Upper lobe of right lung (tissue), 1 donor: ENCODE measurements at regions not wholly inside any gene's neighbourhood (a gene's known extent, or its start where the extent isn't known, plus 50 kb on each side); places are given as distances from the start of the nearest gene placed in this dataset.

Experiments
- ATAC-seq: fragments of 200-7000 bp; cut with Tn5 transposase; one replicate; pipeline ENCODE4 v1.9.1; 2020; ENCODE audit warnings: mild to moderate bottlenecking, moderate library complexity
- DNase-seq: peaks from one replicate; pipeline ENCODE4 v3.0.0-alpha.2; 2020
- H3K27ac ChIP-seq: fragments of 200-600 bp; one replicate; pipeline ENCODE4 v1.8.0; 2022
- H3K27me3 ChIP-seq: fragments of 200-600 bp; one replicate; pipeline ENCODE4 v1.8.0; 2022; ENCODE audit warnings: mild to moderate bottlenecking
- H3K36me3 ChIP-seq: fragments of 200-600 bp; one replicate; pipeline ENCODE4 v1.8.0; 2022
- H3K4me1 ChIP-seq: fragments of 200-600 bp; one replicate; pipeline ENCODE4 v1.8.0; 2022
- H3K4me3 ChIP-seq: fragments of 200-600 bp; one replicate; pipeline ENCODE4 v1.8.0; 2022; ENCODE audit warnings: mild to moderate bottlenecking
- H3K9me3 ChIP-seq: fragments of 200-600 bp; one replicate; pipeline ENCODE4 v1.8.0; 2022
- intact Hi-C: fragments of 100-400 bp; cut with DNase I; formaldehyde crosslinking; loops from one replicate; pipeline ENCODE4 v1.11.0; 2022
- TF ChIP-seq, protein P1 (sequence below): fragments of 200-600 bp; IDR thresholded peaks from one replicate; pipeline ENCODE4 v1.8.0; 2022; ENCODE audit warnings: antibody characterized with exemption
- donor health status: DM: no; HTN: yes; CAD: no; lungs with severe emphysema.

DNA sequence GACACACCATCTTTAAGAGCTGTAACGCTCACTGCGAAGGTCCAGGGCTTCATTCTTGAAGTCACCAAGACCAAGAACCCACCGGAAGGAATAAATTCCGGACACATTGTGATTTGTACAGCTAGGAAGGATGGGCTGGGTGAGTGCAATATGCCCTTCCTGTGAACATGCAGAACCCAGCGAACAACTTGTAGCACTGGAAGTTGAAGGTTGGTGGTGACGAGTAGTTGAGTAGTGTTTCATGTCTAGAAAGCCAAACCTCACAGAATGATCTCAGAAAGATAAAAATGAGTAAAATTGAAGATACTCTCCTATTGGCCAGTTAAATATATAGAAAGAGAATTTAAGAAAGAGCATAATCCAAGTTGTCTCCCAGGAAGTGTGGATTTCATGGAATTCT, 462.2 kb upstream of the CFAP20DC start:
- ATAC-seq (no peak), DNase-seq (no peak)
- H3K27me3 ChIP-seq, result no peaks in the 10 kb centered on the region
- no peaks in the 10 kb centered on the region for H3K4me1 ChIP-seq
- no peak overlapping the region for H3K4me3 ChIP-seq
- H3K36me3 ChIP-seq, result no peaks in the 10 kb centered on the region
- intact Hi-C loops, result no loop called here
- H3K9me3 ChIP-seq, result no peaks in the 10 kb centered on the region
- H3K27ac ChIP-seq, result no peak overlapping the region
- TF ChIP-seq, protein P1, sequence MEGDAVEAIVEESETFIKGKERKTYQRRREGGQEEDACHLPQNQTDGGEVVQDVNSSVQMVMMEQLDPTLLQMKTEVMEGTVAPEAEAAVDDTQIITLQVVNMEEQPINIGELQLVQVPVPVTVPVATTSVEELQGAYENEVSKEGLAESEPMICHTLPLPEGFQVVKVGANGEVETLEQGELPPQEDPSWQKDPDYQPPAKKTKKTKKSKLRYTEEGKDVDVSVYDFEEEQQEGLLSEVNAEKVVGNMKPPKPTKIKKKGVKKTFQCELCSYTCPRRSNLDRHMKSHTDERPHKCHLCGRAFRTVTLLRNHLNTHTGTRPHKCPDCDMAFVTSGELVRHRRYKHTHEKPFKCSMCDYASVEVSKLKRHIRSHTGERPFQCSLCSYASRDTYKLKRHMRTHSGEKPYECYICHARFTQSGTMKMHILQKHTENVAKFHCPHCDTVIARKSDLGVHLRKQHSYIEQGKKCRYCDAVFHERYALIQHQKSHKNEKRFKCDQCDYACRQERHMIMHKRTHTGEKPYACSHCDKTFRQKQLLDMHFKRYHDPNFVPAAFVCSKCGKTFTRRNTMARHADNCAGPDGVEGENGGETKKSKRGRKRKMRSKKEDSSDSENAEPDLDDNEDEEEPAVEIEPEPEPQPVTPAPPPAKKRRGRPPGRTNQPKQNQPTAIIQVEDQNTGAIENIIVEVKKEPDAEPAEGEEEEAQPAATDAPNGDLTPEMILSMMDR, result no peak

DNA sequence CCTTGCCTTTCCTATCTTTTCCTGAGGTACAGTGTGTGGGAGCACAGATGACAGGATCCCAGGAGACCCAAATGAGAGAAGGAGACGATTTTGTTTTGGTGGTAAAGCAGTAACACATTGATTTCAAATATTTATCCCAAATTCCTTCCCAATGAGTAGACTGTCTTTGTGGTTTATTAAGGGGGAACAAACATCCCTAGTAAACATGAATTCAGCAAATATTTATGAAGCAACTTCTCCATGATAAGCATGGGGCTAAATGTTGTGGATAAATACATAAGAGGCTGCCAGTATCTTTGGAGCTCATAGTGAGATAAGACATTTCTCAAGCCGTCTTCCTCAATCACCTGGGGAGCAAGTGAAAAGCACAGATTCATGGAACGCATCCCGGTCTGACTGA, 460.8 kb upstream of the CFAP20DC start:
- Histone ChIP-seq H3K36me3 (no peaks in the 10 kb centered on the region), H3K27me3 (no peaks in the 10 kb centered on the region), H3K9me3 (no peaks in the 10 kb centered on the region), H3K4me3 (no peak overlapping the region), H3K27ac (no peak overlapping the region), H3K4me1 (no peaks in the 10 kb centered on the region)
- TF ChIP-seq, protein P1, result no peak
- ATAC-seq (no peak), DNase-seq (no peak)
- intact Hi-C loops, result no loop called here

DNA sequence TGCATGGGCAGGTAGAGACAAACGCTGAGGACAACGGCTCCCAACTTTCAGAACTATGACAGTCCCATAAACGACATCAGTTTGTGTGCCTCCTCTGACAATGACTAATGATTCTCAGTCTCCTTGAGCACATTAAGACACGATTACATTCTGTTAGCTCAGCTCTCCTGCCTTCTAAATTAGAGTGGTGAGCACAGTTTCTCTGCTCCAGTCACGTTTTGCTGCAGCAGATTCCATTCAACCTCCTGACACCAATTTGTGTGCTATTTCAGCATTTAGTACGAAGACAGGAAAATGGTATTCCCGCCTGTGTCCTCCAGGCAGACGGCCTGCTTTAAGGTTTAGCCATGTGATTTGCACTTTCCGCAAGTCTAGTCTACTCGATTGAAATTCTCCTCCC, 458.4 kb upstream of the CFAP20DC start:
- no peaks in the 10 kb centered on the region for H3K36me3 ChIP-seq
- no peak overlapping the region for H3K4me3 ChIP-seq
- no peak for DNase-seq
- H3K9me3 ChIP-seq, result no peaks in the 10 kb centered on the region
- H3K27me3 ChIP-seq, result no peaks in the 10 kb centered on the region
- no peak overlapping the region for H3K27ac ChIP-seq
- intact Hi-C loops, result no loop called here
- no peaks in the 10 kb centered on the region for H3K4me1 ChIP-seq
- TF ChIP-seq, protein P1, result no peak
- no peak for ATAC-seq

DNA sequence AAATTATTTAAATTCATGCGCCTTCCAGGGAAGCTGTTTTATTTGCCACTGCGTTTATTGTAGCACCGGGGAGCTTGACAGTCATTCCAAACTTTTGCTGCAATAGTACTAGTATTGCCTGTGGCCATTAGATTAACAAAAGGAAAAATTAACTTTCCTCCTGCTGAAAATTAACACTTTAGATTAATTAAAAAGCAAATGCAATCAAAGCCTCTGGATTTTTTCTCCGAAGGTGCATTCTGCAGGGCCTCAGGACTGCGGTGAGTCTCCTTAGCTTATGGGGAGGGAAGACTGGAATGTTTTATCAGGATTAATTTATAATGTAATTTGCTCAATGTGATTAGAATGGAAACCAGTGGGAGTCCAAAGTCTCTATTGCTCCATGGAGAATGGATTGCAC, 456.4 kb upstream of the CFAP20DC start:
- Histone ChIP-seq H3K4me3 (no peak overlapping the region), H3K9me3 (no peaks in the 10 kb centered on the region), H3K27me3 (no peaks in the 10 kb centered on the region), H3K36me3 (no peaks in the 10 kb centered on the region), H3K27ac (no peak overlapping the region), H3K4me1 (no peaks in the 10 kb centered on the region)
- intact Hi-C loops, result no loop called here
- ATAC-seq (no peak), DNase-seq (no peak)
- TF ChIP-seq, protein P1, result no peak

DNA sequence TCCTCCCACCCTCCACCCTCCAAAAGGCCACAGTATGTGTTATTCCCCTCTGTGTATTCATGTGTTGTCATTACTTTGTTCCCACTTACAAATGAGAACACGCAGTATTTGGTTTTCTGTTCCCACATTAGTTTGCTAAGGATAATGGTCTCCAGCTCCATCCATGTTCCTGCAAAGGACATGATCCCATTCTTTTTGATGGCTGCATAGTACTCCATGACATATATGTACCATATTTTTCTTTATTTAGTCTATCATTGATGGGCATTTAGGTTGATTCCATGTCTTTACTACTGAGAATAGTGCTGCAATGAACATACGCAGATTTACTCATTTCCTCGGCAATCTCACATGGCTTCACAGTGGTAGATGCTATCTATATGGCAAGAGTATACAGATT, 453.6 kb upstream of the CFAP20DC start:
- Histone ChIP-seq H3K27me3 (no peaks in the 10 kb centered on the region), H3K36me3 (no peaks in the 10 kb centered on the region), H3K9me3 (no peaks in the 10 kb centered on the region), H3K4me1 (no peaks in the 10 kb centered on the region), H3K4me3 (no peak overlapping the region), H3K27ac (no peak overlapping the region)
- TF ChIP-seq, protein P1, result no peak
- intact Hi-C loops, result no loop called here
- ATAC-seq, result no peak
- DNase-seq, result no peak

DNA sequence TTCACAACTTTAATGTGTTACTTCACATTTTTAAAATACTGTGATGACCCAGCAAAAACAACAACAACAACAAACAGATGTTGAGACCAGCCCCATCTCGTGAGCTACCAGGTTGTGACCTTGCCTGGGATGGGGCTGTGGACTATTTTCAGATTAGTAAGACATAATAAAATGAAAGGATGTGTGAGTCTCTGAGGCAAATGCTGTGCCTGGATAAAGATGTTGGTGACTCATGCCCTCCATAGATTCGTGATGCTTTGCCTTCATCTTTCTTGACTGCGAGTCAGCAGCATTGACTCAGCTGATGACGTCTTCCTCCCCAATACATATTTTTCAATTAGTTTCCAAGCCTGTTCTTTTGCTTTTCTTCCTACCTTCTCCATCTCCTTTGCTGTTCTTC, 453.0 kb upstream of the CFAP20DC start:
- Histone ChIP-seq H3K27ac (no peak overlapping the region), H3K4me1 (no peaks in the 10 kb centered on the region), H3K36me3 (no peaks in the 10 kb centered on the region), H3K27me3 (no peaks in the 10 kb centered on the region), H3K4me3 (no peak overlapping the region), H3K9me3 (no peaks in the 10 kb centered on the region)
- intact Hi-C loops, result no loop called here
- no peak for ATAC-seq
- DNase-seq, result no peak
- TF ChIP-seq, protein P1, result no peak
